Esophagus (tissue), 2 donors: ENCODE measurements at regions not wholly inside any gene's neighbourhood (a gene's known extent, or its start where the extent isn't known, plus 50 kb on each side); places are given as distances from the start of the nearest gene placed in this dataset.

Experiments used
- H3K27ac ChIP-seq, 2 donors: one replicate each; pipeline ENCODE4 v1.5.1; 2013; ENCODE audit warnings: low read depth in 2 of 2, mild to moderate bottlenecking in 2 of 2, inconsistent platforms in 1 of 2, low read length in 1 of 2, moderate library complexity in 1 of 2
- H3K27me3 ChIP-seq, 2 donors: one replicate each; pipeline ENCODE4 v1.6.1; 2013; ENCODE audit warnings: low read length in 2 of 2, control low read depth in 1 of 2, mild to moderate bottlenecking in 1 of 2; ENCODE audit not compliant: insufficient read depth in 2 of 2, control insufficient read depth in 1 of 2
- H3K36me3 ChIP-seq, 2 donors: one replicate each; pipeline ENCODE4 v1.6.1; 2013; ENCODE audit warnings: low read length in 1 of 2; ENCODE audit not compliant: control insufficient read depth in 2 of 2, insufficient read depth in 2 of 2
- H3K4me1 ChIP-seq, 2 donors: one replicate each; pipeline ENCODE4 v1.6.1; 2013; ENCODE audit warnings: low read length in 1 of 2; ENCODE audit not compliant: control insufficient read depth in 2 of 2, insufficient read depth in 2 of 2
- H3K4me3 ChIP-seq, 2 donors: one replicate each; pipeline ENCODE4 v1.5.1; 2013; ENCODE audit warnings: low read length in 2 of 2, mild to moderate bottlenecking in 2 of 2, low read depth in 1 of 2, moderate library complexity in 1 of 2
- H3K9me3 ChIP-seq, 2 donors: one replicate each; pipeline ENCODE4 v1.6.1; 2013; ENCODE audit warnings: mild to moderate bottlenecking in 2 of 2, low read depth in 1 of 2, low read length in 1 of 2, moderate library complexity in 1 of 2; ENCODE audit not compliant: control insufficient read depth in 2 of 2, insufficient read depth in 1 of 2
- WGBS, 2 donors: extraction: QIAGEN DNeasy Blood & Tissue Kit; methylation state at CpG; one replicate each; pipeline ENCODE4 v1.1.7; 2013; 5-methylcytosine and 5-hydroxymethylcytosine counted together
- donor health status: healthy with polysubstance abuse.
- donor health status: Bipolar disorder and iron deficiency.

DNA sequence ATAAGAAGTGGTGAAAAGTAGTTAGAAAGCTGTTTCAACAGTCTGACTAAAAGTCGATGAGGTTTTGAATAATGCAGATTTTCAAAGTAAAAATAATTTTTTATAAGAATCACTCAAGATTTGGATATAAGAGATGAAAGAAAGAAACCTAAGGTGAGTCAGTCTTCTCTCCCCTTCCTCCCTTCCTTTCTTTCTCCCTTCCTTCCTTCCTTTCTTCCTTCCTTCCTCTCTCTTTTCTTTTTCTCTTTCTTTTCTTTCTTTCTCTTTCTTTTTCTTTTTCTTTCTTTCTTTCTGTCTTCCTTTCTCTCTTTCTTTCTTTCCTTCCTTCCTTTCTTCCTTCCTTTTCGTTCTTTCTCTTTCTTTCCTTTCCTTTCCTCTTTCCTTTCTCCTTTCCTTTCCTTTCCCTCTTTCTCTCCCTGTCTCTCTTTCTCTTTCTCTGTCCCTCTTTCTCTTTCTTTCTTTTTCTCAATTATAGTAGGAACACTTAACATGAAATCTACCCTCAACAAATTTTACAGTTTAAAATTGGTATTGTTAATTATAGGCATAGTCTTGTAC lies 308.6 kb downstream of the ARL4A start:
- 86 to 88% methylated on average over 2 of the region's 2 CpGs for WGBS, 2 donors
- Histone ChIP-seq H3K27ac (no peak overlapping the region), H3K4me3 (no peak overlapping the region), H3K27me3 (no peaks in the 10 kb centered on the region), H3K9me3 (no peaks in the 10 kb centered on the region), H3K4me1 (no peaks in the 10 kb centered on the region), H3K36me3 (no peaks in the 10 kb centered on the region)

DNA sequence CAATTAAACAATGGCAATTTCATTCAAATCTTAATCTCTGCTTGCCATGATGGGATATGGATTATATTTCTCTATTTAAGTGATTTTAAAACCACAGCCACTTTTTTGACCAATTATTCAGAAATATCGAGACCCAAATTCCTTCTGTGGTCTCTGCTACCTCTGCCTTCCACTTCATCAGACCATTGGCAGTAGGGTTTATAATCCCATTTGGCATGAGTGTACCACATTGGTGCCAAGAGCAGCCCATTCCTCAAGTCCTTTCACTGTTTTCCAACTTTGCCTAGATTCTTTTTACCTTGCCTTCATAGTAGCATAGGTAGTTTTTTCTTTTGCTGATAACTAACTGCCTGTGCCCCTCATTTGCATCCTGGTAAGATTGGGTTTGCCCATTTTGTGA lies 319.9 kb downstream of the ARL4A start:
- Histone ChIP-seq H3K4me1 (no peaks in the 10 kb centered on the region), H3K4me3 (no peak overlapping the region), H3K27ac (no peak overlapping the region), H3K9me3 (no peaks in the 10 kb centered on the region), H3K27me3 (no peaks in the 10 kb centered on the region), H3K36me3 (no peaks in the 10 kb centered on the region)
- WGBS, 2 donors = 91 to 93% methylated on average over 1 of the region's 1 CpG

DNA sequence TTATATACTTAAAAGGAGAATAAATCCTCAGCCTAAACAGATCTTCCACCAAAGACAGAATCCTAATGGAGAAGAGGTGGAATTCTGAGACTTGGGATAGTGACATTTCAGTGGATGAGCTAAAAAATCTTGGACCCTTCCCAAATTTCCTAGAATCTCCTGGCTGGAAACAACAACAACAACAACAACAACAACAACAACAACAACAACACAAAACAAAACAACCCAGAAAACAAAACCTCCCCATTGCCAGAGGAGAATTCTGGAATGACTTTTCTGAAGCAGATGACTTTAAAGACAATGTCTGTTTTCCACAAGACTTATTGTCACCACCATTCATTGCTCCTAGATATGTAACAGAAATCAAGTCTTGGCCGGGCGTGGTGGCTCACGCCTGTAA lies 322.1 kb downstream of the ARL4A start:
- Histone ChIP-seq H3K9me3 (no peaks in the 10 kb centered on the region), H3K4me3 (no peak overlapping the region), H3K4me1 (no peaks in the 10 kb centered on the region), H3K27ac (no peak overlapping the region), H3K36me3 (no peaks in the 10 kb centered on the region), H3K27me3 (no peaks in the 10 kb centered on the region)
- 91 to 97% methylated on average over 3 of the region's 3 CpGs for WGBS, 2 donors

DNA sequence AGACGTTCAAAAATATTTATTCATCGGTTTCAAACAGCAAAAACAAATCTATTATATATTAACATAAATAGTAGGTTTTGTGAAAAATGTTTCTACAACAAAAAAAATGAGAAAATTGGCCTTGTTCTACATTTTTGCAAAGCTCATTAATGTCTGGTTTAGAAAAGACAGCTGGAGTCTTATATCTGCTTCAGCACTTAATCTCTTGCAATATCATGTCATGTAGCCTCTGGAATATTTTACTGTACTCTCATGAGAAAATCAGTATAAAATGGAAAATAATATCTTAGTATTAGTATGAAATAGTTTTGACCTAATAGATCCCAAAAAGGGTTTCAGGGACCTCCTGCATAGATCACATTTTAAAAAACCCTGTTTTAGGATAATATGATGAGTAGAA lies 326.6 kb downstream of the ARL4A start:
- 73 to 74% methylated on average over 2 of the region's 2 CpGs for WGBS, 2 donors
- Histone ChIP-seq H3K27me3 (no peaks in the 10 kb centered on the region), H3K4me1 (no peaks in the 10 kb centered on the region), H3K27ac (no peak overlapping the region), H3K36me3 (no peaks in the 10 kb centered on the region), H3K4me3 (no peak overlapping the region), H3K9me3 (peaks cover 0 to 3% of the 10 kb centered on the region in 2 donors)

DNA sequence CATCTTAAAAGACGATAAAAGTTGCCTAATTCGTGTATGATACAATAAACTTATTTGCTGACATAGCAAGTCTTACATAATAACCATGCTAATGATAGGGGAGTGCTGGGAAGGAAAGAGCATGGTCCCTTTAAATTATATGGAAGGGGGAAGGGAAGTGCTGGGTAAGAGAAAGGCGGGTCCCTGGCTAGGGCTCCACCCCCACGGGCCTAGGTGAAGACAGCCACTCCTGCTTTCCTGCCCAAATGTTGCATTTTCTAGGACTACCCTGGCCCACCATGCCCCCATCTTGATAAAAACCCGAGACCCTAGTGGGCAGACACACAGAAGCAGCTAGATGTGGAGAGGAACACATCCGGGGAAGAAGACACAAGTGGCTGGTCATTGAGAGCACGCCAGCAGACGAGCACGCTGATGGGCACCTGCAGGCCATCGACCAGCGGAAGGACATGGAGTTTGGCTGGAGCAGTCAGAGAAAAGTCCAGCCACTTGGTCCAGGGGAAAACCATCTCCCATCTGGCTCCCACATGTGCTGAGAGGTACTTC lies 328.7 kb downstream of the ARL4A start:
- WGBS, 2 donors = 88 to 91% methylated on average over 11 of the region's 11 CpGs
- no peak overlapping the region for H3K27ac ChIP-seq
- H3K4me1 ChIP-seq = no peaks in the 10 kb centered on the region
- no peaks in the 10 kb centered on the region for H3K27me3 ChIP-seq
- no peak overlapping the region for H3K4me3 ChIP-seq
- no peaks in the 10 kb centered on the region for H3K36me3 ChIP-seq
- H3K9me3 ChIP-seq = peaks cover 0 to 3% of the 10 kb centered on the region in 2 donors

DNA sequence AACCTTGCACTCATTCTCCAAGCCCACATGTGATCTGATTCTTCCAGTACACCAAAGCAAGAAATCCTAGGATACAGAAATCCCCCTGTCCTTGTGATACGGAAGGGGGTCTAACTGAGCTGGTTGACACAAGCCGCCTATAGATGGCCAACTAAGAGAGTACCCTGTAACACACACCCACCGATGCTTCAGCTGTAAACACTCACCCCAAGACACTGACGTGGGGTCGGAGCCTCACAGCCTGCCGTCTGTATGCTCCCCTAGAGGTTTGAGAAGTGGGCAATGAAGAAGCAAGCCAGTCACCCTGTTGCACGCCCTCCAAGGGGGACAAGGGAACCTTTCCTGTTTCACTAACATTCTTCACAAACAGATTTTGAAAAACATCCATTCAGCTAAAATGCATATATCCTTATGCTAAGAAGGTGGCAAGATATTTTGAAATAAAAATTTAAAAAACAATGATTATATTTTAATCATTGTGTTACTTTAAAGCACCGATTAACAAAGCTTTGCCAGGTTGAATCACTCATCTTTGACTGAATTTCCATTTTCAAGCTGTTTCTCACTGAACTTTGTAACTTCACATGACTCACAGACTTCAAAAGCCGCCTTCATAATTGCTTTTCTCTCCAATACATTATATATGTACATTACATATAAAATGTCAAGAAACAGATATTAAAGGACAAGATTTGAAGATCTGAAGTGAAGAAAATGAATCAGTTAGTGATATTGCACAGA lies 329.3 kb downstream of the ARL4A start:
- no peaks in the 10 kb centered on the region for H3K4me1 ChIP-seq
- H3K27ac ChIP-seq = no peak overlapping the region
- peaks cover 0 to 3% of the 10 kb centered on the region in 2 donors for H3K9me3 ChIP-seq
- H3K27me3 ChIP-seq = no peaks in the 10 kb centered on the region
- H3K36me3 ChIP-seq = no peaks in the 10 kb centered on the region
- 76 to 78% methylated on average over 9 of the region's 9 CpGs for WGBS, 2 donors
- H3K4me3 ChIP-seq = no peak overlapping the region

DNA sequence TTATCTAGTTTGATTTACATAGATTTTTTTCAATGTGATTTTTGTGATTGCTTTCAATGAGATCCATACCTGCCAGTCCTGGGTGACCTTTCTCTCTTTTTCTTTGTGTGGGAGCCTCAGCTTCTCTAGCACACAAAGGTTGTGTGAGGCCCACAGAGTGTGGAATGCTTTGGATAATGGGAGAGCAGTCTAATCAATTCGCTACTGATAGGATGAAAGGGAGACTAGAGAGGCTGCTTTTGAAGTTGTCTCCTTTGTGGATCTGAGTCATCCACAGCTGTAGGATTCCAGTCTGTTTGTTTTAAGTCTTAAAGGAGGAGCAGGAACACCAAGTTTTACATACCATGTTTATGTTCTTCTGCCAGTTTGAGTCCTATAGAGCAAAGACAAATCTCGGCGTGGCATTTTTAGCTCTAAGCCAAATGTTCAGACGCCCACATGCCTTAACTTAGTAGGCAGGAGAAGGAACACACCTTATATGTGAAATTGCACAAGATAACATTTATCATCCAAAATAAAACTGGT lies 330.0 kb downstream of the ARL4A start:
- no peak overlapping the region for H3K4me3 ChIP-seq
- H3K4me1 ChIP-seq = no peaks in the 10 kb centered on the region
- WGBS, 2 donors = 34 to 45% methylated on average over 4 of the region's 4 CpGs
- no peaks in the 10 kb centered on the region for H3K36me3 ChIP-seq
- H3K9me3 ChIP-seq = peaks cover 0 to 3% of the 10 kb centered on the region in 2 donors
- H3K27me3 ChIP-seq = no peaks in the 10 kb centered on the region
- H3K27ac ChIP-seq = peak overlapping the region; percentile 45 to 56

DNA sequence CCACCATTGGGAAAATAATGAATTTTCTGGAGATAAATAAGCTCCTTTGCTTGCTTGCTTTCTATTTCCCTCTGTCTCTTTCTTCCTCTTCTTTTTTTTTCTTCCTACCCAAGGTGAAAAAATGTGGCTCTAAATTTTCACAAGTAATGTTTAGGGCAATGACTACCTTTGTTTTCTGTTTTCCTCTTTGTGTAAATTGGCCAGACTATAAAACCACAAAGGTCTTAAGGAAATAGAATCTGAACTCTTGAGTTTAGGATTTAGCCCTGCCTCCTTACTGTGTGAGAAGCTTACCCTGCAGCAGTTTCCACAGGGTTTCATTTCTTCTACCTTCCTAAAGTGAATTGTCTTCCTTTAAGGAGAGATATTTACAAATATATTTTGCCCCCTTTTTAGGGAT lies 330.4 kb downstream of the ARL4A start:
- Histone ChIP-seq H3K4me3 (no peak overlapping the region), H3K27me3 (no peaks in the 10 kb centered on the region), H3K9me3 (peaks cover 0 to 3% of the 10 kb centered on the region in 2 donors), H3K27ac (peak overlapping the region in 1 of 2 donors; percentile 45), H3K4me1 (no peaks in the 10 kb centered on the region), H3K36me3 (no peaks in the 10 kb centered on the region)

DNA sequence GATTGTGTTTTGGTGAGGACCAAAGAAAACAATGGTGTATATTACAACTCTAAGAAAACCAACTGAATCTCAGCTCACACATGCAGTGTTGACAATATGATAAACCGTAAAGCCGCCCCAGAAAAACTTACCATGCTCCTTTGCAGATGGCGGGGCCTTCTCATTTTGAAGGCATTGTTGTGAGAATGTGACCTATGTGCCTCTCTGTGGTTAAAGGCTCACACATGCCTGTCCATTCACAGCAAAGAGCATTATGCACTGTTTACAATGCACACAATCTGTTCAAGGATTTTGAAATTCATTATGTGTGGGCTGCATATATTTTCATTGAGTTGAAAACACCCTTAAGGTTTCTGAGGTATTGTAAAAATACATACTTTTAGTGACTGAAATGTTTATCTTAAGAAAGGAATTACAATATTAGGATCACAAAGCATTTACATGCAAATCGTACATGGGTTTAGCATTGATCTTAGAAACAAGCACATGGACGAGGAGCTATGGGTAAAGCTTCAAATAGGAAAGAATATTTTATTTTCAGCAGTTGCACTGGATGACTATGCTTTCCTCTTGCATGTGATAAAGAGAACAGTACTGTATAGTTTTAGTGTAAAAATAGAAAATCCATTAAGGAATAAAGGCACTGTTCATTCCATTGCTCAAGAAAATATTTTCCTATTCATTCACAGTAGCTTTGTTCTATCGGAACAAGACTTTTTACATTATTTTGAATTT lies 334.3 kb downstream of the ARL4A start:
- Histone ChIP-seq H3K4me3 (no peak overlapping the region), H3K27ac (no peak overlapping the region), H3K4me1 (no peaks in the 10 kb centered on the region), H3K27me3 (no peaks in the 10 kb centered on the region), H3K36me3 (no peaks in the 10 kb centered on the region), H3K9me3 (no peaks in the 10 kb centered on the region)
- 88 to 93% methylated on average over 6 of the region's 6 CpGs for WGBS, 2 donors
